ENCODE measurements at regions not wholly inside any gene's neighbourhood (a gene's known extent, or its start where the extent isn't known, plus 50 kb on each side); places are given as distances from the start of the nearest gene placed in this dataset.

DNA sequence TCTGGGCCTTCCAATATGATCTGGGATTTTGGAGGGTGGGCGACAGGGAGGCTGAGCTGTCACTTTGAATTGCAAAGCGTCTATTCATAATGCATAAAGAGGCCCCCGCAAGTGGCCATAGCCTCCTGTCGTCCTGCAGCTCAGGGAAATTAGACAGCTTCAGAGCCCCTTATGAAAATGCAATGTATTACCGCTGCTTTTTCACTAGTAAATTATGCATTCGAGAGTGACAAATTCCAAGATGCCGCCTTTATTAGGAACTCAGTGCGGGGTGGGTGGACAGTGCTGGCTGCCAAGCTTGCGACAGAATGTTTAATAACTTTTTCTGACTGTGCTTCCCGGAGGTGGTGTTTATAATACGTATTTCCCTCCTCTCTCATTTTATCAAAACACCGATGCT is 168.5 kb downstream of the DHX35 start:
- ChIA-PET CTCF (no interaction called here), POLR2A (no interaction called here)
- no peak for DNase-seq (ENCODE audit: low read depth, low spot score)
- H3K4me3 ChIP-seq (ENCODE audit: low read depth, low read length), result no peak overlapping the region
- TF ChIP-seq, protein P1, sequence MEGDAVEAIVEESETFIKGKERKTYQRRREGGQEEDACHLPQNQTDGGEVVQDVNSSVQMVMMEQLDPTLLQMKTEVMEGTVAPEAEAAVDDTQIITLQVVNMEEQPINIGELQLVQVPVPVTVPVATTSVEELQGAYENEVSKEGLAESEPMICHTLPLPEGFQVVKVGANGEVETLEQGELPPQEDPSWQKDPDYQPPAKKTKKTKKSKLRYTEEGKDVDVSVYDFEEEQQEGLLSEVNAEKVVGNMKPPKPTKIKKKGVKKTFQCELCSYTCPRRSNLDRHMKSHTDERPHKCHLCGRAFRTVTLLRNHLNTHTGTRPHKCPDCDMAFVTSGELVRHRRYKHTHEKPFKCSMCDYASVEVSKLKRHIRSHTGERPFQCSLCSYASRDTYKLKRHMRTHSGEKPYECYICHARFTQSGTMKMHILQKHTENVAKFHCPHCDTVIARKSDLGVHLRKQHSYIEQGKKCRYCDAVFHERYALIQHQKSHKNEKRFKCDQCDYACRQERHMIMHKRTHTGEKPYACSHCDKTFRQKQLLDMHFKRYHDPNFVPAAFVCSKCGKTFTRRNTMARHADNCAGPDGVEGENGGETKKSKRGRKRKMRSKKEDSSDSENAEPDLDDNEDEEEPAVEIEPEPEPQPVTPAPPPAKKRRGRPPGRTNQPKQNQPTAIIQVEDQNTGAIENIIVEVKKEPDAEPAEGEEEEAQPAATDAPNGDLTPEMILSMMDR (IDR thresholded peaks at IDR 0.05; ENCODE audit: insufficient read depth, low read length, missing control alignments), result no peak

DNA sequence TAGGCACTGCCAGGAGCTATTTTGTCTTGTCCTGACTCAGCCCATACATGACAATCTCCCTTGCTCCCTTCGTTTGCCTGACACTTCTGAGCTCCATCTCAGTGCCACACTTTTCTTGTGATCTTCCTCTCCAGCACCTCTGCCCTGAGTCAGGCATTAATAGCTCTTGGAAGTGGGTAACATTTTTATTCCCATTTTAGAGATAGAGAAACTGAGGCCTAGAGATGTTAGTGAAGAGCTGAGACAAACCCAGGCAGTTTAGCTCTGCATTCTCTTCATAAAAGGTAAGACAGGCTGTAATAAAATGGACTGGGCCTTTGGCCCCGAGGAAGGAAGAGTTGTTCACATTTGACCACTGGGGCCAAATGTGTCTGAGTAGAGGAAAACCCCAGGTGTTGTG is 167.4 kb downstream of the DHX35 start:
- TF ChIP-seq, protein P1 (IDR thresholded peaks at IDR 0.05; ENCODE audit: insufficient read depth, low read length, missing control alignments), result no peak
- ChIA-PET CTCF (interaction anchor here (0.8 kb wide), 1 partner anchor 17 kb away, joined by 3 read pairs; no protein-coding TSS in a partner anchor), POLR2A (no interaction called here)
- H3K4me3 ChIP-seq (ENCODE audit: low read depth, low read length), result no peak overlapping the region
- DNase-seq (ENCODE audit: low read depth, low spot score), result no peak

DNA sequence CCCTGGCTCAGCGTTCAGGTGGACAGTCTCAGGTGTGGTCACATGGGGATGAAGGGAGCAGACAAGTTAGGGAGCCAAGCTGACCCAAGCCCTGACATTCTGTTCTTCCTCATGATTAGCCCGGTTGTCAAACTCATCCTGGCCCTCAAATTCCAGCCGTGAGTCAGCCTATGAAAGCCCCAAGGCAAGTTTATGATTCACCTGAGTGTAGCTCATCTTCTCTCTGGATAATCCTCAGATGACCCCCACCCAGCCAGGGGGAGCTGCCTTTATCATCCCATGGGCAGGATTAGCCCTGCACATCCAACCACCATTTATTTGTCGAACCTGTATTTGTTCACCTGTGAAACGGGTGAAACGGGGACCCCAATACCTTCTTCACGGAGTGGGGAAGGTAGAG is 161.9 kb downstream of the DHX35 start:
- TF ChIP-seq, protein P1 (IDR thresholded peaks at IDR 0.05; ENCODE audit: insufficient read depth, low read length, missing control alignments), result no peak
- POLR2A ChIA-PET, result no interaction called here
- H3K4me3 ChIP-seq (ENCODE audit: low read depth, low read length), result no peak overlapping the region
- CTCF ChIA-PET, result no interaction called here
- no peak for DNase-seq (ENCODE audit: low read depth, low spot score)

DNA sequence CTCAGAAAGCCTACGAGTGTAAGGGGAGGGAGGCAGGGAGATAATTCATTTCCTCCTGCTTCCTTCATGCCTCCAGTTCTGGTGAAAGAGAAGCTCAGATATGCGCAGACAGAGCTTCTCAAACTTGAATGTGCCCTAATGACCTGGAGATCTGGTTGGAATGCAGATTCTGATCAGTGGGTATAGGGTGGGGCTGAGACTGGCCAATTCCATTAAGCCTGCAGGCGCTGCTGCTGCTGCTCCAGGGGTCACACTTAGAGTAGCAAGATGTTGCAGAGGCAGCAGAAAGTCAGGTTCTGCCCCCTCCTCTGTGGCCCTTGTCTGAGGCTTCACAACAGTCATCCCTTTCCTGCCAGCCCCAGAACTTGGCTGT is 161.0 kb downstream of the DHX35 start:
- TF ChIP-seq, protein P1 (IDR thresholded peaks at IDR 0.05; ENCODE audit: insufficient read depth, low read length, missing control alignments), result no peak
- ChIA-PET POLR2A (no interaction called here), CTCF (no interaction called here)
- DNase-seq (ENCODE audit: low read depth, low spot score), result no peak
- H3K4me3 ChIP-seq (ENCODE audit: low read depth, low read length), result no peak overlapping the region

DNA sequence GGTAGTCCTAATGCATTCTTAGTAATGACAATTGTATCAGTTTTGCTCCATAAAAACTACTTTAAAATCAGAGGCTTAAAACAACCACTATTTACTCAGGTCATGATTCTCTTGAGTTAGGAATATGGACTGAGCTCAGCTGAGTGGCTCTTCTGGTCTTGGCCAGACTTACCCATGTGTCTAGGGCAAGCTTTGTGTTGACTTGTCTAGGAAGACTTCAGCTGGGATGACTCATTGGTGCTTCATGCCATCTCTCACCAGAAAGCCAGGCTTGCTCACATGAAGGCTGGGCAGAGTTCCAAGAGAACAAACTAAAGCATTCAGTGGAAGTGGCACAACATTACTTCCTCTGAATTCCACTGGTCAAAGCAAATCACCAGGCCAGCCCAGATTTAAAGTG is 155.3 kb downstream of the DHX35 start:
- CTCF ChIA-PET, result interaction anchor here (0.7 kb wide), 1 partner anchor 36 kb away, joined by 3 read pairs; no protein-coding TSS in a partner anchor
- H3K4me3 ChIP-seq (ENCODE audit: low read depth, low read length), result no peak overlapping the region
- POLR2A ChIA-PET, result no interaction called here
- DNase-seq (ENCODE audit: low read depth, low spot score), result no peak
- TF ChIP-seq, protein P1 (IDR thresholded peaks at IDR 0.05; ENCODE audit: insufficient read depth, low read length, missing control alignments), result no peak

DNA sequence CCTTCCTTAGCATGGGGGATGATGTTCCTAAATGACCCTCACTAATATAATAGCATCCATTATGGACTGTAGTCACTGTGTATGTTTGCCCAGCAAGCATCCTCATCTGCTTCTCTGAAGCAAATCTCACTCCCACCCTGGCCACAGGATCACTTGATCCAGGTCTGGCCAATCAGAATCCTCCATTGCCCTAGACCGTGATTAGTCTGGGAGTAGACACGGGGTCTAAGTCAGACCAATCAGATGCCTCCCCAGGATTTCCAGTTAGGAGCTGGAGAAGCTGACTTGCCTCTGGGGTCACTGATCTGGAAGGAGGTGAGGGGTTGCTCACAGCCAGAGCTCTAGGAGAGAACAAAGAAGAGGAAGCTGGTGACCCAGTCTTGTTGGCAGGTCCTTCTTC is 153.9 kb downstream of the DHX35 start:
- H3K4me3 ChIP-seq (ENCODE audit: low read depth, low read length), result no peak overlapping the region
- POLR2A ChIA-PET, result no interaction called here
- CTCF ChIA-PET, result no interaction called here
- no peak for DNase-seq (ENCODE audit: low read depth, low spot score)
- TF ChIP-seq, protein P1 (IDR thresholded peaks at IDR 0.05; ENCODE audit: insufficient read depth, low read length, missing control alignments), result no peak

All from AG04449 (cell line).